ENCODE measurements at regions not wholly inside any gene's neighbourhood (a gene's known extent, or its start where the extent isn't known, plus 50 kb on each side); places are given as distances from the start of the nearest gene placed in this dataset.

DNA sequence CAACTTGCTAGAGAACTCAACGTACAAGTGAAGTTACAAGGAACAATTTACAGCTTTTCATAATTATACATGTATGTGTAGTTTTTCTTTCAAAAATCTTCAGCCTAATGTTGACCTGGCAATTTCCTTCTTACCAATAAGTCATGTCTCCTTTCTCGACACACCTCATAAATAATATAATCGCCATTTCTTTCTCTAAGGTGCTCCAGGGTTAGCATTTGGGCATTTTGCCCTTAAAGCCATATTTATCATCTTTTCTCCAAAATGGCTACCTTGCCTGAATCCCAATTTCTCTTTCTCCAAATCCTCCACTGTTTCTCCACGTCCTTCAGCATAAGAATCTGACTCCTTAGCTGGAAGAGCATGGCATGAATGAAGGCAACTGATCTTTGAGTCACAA, 50.3 kb upstream of the RAB27B start:
- no peaks in the 10 kb centered on the region for H3K27me3 Mint-ChIP-seq (ENCODE audit: unreplicated experiment)
- TF ChIP-seq CTCF (IDR thresholded peaks at IDR 0.05), result no peak

More for the DNA sequence above, 50.3 kb upstream of the RAB27B start:
- no peaks in the 10 kb centered on the region for H3K36me3 Mint-ChIP-seq (ENCODE audit: unreplicated experiment)
- DNase-seq (ENCODE audit: extremely low spot score, unreplicated experiment), result no peak
- peak overlapping the region; percentile 25 for H3K27ac Mint-ChIP-seq (ENCODE audit: unreplicated experiment)
- H3K4me1 Mint-ChIP-seq (ENCODE audit: unreplicated experiment), result peaks cover 29% of the 10 kb centered on the region
- no peaks in the 10 kb centered on the region for H3K9me3 Mint-ChIP-seq (ENCODE audit: unreplicated experiment)
- H3K4me3 Mint-ChIP-seq (ENCODE audit: unreplicated experiment), result no peak overlapping the region

All from osteocyte (in vitro differentiated cells).